ENCODE measurements at regions not wholly inside any gene's neighbourhood (a gene's known extent, or its start where the extent isn't known, plus 50 kb on each side); places are given as distances from the start of the nearest gene placed in this dataset.

- TF ChIP-seq POLR2AphosphoS5 (IDR thresholded peaks at IDR 0.05; ENCODE audit: borderline replicate concordance, low read depth, low read length) (no peak), EZH2 (IDR thresholded peaks at IDR 0.05) (no peak)
Observed at GRCh38 chr13:65508338-65508737, 1721.8 kb downstream of the PCDH9 start.
